ENCODE measurements at regions not wholly inside any gene's neighbourhood (a gene's known extent, or its start where the extent isn't known, plus 50 kb on each side); places are given as distances from the start of the nearest gene placed in this dataset.

GRCh38 chr2:16320716-16321115 is 344.9 kb downstream of the CYRIA start:
- Histone ChIP-seq H3K14ac (replicated peaks; ENCODE audit: low read depth, low read length) (no peak overlapping the region), H4K91ac (ENCODE audit: insufficient read depth, low read depth, low read length) (no peak overlapping the region), H2AFZ (replicated peaks; ENCODE audit: low read length, poor library complexity) (no peak overlapping the region), H4K5ac (ENCODE audit: low read depth, low read length) (no peak overlapping the region), H2AK5ac (ENCODE audit: low read depth, low read length) (no peak overlapping the region), H3K27ac (ENCODE audit: insufficient read depth, low read length) (no peak overlapping the region), H3K27me3 (ENCODE audit: control insufficient read depth, insufficient read depth, low read length) (no peaks in the 10 kb centered on the region), H2AK9ac (replicated peaks; ENCODE audit: low read depth, low read length, poor library complexity) (no peak overlapping the region), H3K79me1 (ENCODE audit: low read depth in 1 of 2, low read length in 2 of 2) (no peaks in the 10 kb centered on the region), H3K56ac (ENCODE audit: extremely low read depth, insufficient read depth, low read length) (no peak overlapping the region), H2BK20ac (ENCODE audit: low read depth, low read length) (no peak overlapping the region), H3K4me3 (ENCODE audit: insufficient read depth, low read depth, low read length) (no peak overlapping the region), H3K4ac (ENCODE audit: low read depth, low read length) (no peak overlapping the region), H3K4me1 (ENCODE audit: control insufficient read depth, insufficient read depth, low read length) (no peaks in the 10 kb centered on the region), H2BK5ac (ENCODE audit: low read depth, low read length, poor library complexity, severe bottlenecking) (no peak overlapping the region), H4K20me1 (ENCODE audit: insufficient read depth, low read length) (no peaks in the 10 kb centered on the region), H3K9me3 (ENCODE audit: control insufficient read depth, insufficient read depth, low read length) (peaks cover 63% of the 10 kb centered on the region), H3K9me1 (ENCODE audit: insufficient read depth, low read length) (no peaks in the 10 kb centered on the region), H3K4me2 (ENCODE audit: low read depth, low read length) (no peak overlapping the region), H3K36me3 (ENCODE audit: control insufficient read depth, insufficient read depth, low read length) (no peaks in the 10 kb centered on the region), H3K18ac (ENCODE audit: low read depth, low read length) (no peak overlapping the region), H2BK15ac (ENCODE audit: low read depth, low read length) (no peak overlapping the region), H3K9ac (ENCODE audit: low read depth, low read length) (no peak overlapping the region), H4K8ac (ENCODE audit: low read depth in 2 of 2, low read length in 2 of 2) (no peak overlapping the region), H3K23ac (ENCODE audit: low read depth, low read length) (no peak overlapping the region), H2BK120ac (ENCODE audit: low read depth, low read length) (no peak overlapping the region)
- in situ Hi-C loops (cut with MboI; ENCODE audit: low sequenced_read_pairs) = no loop called here
- DNase-seq (no peak), ATAC-seq (ENCODE audit: low read depth) (no peak)
- POLR2A ChIA-PET (ENCODE audit: unreplicated experiment) = no interaction called here
- TF ChIP-seq POLR2A (IDR thresholded peaks at IDR 0.05; ENCODE audit: low read depth, low read length) = no peak
- no peak for TF ChIP-seq ELK1 (IDR thresholded peaks at IDR 0.05; ENCODE audit: borderline replicate concordance, low read depth, low read length)
- TF ChIP-seq MXI1 (IDR thresholded peaks at IDR 0.05; ENCODE audit: borderline replicate concordance, low read depth, low read length) = no peak
- TF ChIP-seq BHLHE40 (IDR thresholded peaks at IDR 0.05; ENCODE audit: low read depth, low read length) = no peak
- TF ChIP-seq CTCF (conservative IDR thresholded peaks at IDR 0.05; ENCODE audit: low read depth, low read length) = no peak
- TF ChIP-seq RCOR1 (IDR thresholded peaks at IDR 0.05; ENCODE audit: insufficient replicate concordance, low read length) = no peak
- TF ChIP-seq CHD1 (IDR thresholded peaks at IDR 0.05; ENCODE audit: low read depth, low read length) = no peak
- no peak for TF ChIP-seq SMC3 (IDR thresholded peaks at IDR 0.05; ENCODE audit: low read depth, low read length)
- TF ChIP-seq RFX5 (IDR thresholded peaks at IDR 0.05; ENCODE audit: low read depth, low read length) = no peak
- TF ChIP-seq MAFK (IDR thresholded peaks at IDR 0.05; ENCODE audit: low read depth, low read length) = no peak
- TF ChIP-seq NFE2L2 (IDR thresholded peaks at IDR 0.05; ENCODE audit: low read depth, low read length) = no peak
- TF ChIP-seq FOS (IDR thresholded peaks at IDR 0.05; ENCODE audit: low read depth, low read length) = no peak
- TF ChIP-seq USF2 (IDR thresholded peaks at IDR 0.05; ENCODE audit: low read depth, low read length) = no peak
- TF ChIP-seq MAZ (IDR thresholded peaks at IDR 0.05; ENCODE audit: borderline replicate concordance, low read depth, low read length) = no peak
- no peak for TF ChIP-seq CEBPB (IDR thresholded peaks at IDR 0.05; ENCODE audit: low read depth, low read length)
- intact Hi-C loops (cut with micrococcal nuclease) = no loop called here
- CTCF ChIA-PET = no interaction called here
- WGBS, 2 experiments (ENCODE audit: extremely low coverage in 2 of 2, insufficient read length in 1 of 2) = 50% methylated on average over 2 of the region's 11 CpGs; no CpG with 5 or more reads in 1 of the 2 experiments
- dilution Hi-C loops (cut with HindIII; ENCODE audit: low sequenced_read_pairs, unreplicated experiment) = no loop called here
- BruUV-seq (replicated peaks) = no TSS peak

Data from IMR-90 (cell line).